ENCODE measurements at regions not wholly inside any gene's neighbourhood (a gene's known extent, or its start where the extent isn't known, plus 50 kb on each side); places are given as distances from the start of the nearest gene placed in this dataset.
"Not testable (repeated sequence)": the region's sequence is repeated elsewhere in the genome, so short reads cannot be mapped to it uniquely, and the experiment has no call there.

DNA sequence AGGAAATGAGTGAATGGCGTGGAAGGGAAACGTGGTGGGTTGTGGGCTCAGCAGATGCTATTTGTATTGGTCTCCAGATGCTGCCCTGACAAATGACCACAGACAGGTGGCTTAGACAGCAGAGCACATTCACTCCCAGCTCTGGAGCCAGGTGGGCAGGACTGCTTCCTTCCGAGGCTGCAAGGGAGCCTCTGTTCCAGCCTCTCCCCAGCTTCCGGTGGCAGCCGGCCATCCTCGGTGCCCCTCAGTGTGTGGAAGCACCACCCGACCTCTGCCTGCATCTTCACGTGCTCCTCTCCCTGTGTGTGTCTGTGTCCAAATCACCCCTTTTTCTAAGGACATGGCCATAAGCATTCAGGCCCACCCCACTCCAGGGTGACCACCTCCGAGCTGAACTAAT, 105.1 kb downstream of the SOX1 start:
- no peak for DNase-seq
- Histone ChIP-seq H3K9me3 (peaks cover 0 to 7% (median 0%) of the 10 kb centered on the region in 3 donors), H3K4me3 (no peak overlapping the region), H3K4me1 (no peaks in the 10 kb centered on the region), H3K36me3 (no peaks in the 10 kb centered on the region), H3K27me3 (peaks cover 0 to 14% of the 10 kb centered on the region in 2 donors), H3K27ac (no peak overlapping the region)
- intact Hi-C loops (cut with DNase I; ENCODE audit: low total_unique reads): no loop called here
- TF ChIP-seq, protein P1, sequence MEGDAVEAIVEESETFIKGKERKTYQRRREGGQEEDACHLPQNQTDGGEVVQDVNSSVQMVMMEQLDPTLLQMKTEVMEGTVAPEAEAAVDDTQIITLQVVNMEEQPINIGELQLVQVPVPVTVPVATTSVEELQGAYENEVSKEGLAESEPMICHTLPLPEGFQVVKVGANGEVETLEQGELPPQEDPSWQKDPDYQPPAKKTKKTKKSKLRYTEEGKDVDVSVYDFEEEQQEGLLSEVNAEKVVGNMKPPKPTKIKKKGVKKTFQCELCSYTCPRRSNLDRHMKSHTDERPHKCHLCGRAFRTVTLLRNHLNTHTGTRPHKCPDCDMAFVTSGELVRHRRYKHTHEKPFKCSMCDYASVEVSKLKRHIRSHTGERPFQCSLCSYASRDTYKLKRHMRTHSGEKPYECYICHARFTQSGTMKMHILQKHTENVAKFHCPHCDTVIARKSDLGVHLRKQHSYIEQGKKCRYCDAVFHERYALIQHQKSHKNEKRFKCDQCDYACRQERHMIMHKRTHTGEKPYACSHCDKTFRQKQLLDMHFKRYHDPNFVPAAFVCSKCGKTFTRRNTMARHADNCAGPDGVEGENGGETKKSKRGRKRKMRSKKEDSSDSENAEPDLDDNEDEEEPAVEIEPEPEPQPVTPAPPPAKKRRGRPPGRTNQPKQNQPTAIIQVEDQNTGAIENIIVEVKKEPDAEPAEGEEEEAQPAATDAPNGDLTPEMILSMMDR (IDR thresholded peaks at IDR 0.05): no peak

DNA sequence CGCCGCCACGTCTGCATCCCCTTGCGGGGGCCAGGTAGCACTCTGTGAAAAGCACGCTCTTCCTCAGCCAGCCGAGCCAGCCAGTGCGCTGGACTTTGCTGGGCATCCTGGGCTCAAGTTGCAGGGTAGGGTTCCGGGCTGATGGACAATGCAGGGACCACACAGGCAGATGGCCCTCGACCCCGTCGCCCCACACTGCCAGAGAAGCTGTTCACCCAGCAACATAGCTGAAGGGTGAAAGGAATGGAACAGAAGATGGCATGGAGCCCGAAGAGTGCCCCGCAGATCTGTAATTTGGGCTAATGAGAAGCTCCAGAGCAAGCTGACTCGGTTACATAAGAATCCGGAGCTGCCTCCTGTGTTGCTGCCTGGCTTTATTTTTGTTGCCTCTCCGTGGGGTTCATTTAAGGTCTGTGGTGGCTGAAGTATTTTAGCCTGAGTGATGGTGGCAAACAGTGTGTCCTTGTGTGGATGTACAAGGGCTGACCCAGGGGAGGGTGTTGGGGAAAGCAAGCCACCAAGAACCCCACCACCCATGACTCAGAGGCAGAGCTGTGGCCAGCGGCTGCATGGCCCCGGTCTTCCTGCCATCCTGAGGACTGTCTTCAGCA, 105.8 kb downstream of the SOX1 start:
- H3K27ac ChIP-seq: no peak overlapping the region
- no peak for DNase-seq
- intact Hi-C loops (cut with DNase I; ENCODE audit: low total_unique reads): no loop called here

DNA sequence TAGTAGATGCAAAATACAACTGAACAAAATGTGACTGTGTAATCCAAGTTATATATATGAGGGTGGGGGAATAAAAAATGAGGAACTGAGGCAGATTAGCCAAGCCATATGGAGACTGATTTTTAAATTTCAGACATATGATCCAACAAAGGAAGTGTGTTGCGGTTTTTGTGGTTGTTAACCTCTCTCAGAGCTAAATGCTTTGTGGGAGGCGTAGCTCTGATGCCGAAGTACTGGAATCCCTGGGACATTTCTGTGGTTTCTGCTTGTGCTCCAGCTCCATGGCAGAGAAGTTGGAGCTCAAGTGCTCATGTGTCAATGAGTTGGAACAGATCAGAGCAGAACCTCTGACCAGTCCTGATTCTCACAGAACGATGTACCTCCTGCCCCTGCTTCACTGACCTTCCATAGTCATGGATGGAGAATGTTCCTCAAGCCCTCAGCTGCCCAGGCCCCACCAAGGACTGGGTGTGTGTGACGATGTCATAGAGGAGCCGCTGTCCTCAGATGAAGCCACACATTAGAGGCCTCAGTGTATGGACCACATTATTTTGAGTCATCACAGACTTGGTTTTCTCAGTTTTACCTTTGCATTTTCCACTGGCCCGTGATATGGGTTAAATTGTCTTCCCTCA, 107.6 kb downstream of the SOX1 start:
- intact Hi-C loops (cut with DNase I; ENCODE audit: low total_unique reads): no loop called here
- peaks cover 0 to 7% (median 0%) of the 10 kb centered on the region in 3 donors for H3K9me3 ChIP-seq
- no peaks in the 10 kb centered on the region for H3K36me3 ChIP-seq
- TF ChIP-seq, protein P1 (IDR thresholded peaks at IDR 0.05): no peak
- no peak overlapping the region for H3K27ac ChIP-seq
- H3K4me1 ChIP-seq: no peaks in the 10 kb centered on the region
- H3K27me3 ChIP-seq: peaks cover 0 to 14% of the 10 kb centered on the region in 2 donors
- no peak for DNase-seq
- H3K4me3 ChIP-seq: no peak overlapping the region

More for the DNA sequence above, 105.8 kb downstream of the SOX1 start:
- H3K4me1 ChIP-seq: no peaks in the 10 kb centered on the region
- H3K36me3 ChIP-seq: no peaks in the 10 kb centered on the region
- no peak overlapping the region for H3K4me3 ChIP-seq
- peaks cover 0 to 14% of the 10 kb centered on the region in 2 donors for H3K27me3 ChIP-seq
- TF ChIP-seq, protein P1 (IDR thresholded peaks at IDR 0.05): no peak
- peaks cover 0 to 7% (median 0%) of the 10 kb centered on the region in 3 donors for H3K9me3 ChIP-seq

DNA sequence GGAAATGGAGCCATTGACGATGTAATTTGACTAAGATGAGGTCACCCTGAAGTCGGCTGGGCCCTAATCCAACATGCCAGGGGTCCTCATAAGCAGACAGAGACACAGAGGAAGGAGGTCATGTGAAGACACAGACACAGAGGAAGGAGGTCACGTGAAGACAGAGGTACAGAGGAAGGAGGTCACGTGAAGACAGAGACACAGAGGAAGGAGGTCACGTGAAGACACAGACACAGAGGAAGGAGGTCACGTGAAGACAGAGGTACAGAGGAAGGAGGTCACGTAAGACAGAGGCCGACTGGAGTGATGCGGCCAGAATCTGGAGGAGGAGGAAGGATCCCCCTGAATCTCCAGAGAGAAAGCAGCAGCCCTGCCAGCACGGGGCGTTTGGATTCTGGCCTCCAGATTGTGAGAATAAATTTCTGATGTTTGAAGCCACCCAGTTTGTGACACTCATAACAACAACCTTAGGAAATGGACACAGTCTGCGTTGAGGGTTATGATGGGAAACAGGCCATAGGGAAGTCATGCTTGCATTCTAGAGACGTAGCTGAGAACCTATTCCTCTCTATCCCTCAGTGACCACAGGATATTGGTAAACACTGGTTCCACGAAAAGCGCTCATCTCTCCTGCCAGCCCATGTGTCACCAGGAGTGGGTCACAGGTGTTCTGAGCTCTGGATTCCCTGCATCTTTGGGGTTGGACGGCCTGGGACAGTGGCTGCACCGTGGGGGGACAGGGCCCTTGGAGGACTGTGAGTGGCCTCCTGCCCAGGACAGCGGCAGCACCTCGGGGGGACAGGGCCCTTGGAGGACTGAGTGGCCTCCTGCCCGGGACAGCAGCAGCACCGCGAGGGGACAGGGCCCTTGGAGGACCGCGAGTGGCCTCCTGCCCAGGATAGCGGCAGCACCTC, 108.5 kb downstream of the SOX1 start:
- H3K4me1 ChIP-seq: no peaks in the 10 kb centered on the region
- peaks cover 0 to 7% (median 0%) of the 10 kb centered on the region in 3 donors for H3K9me3 ChIP-seq
- no peak overlapping the region for H3K4me3 ChIP-seq
- TF ChIP-seq, protein P1 (IDR thresholded peaks at IDR 0.05): no peak
- no peak for DNase-seq
- intact Hi-C loops (cut with DNase I; ENCODE audit: low total_unique reads): no loop called here
- H3K27me3 ChIP-seq: peaks cover 0 to 14% of the 10 kb centered on the region in 2 donors
- no peak overlapping the region for H3K27ac ChIP-seq
- no peaks in the 10 kb centered on the region for H3K36me3 ChIP-seq

DNA sequence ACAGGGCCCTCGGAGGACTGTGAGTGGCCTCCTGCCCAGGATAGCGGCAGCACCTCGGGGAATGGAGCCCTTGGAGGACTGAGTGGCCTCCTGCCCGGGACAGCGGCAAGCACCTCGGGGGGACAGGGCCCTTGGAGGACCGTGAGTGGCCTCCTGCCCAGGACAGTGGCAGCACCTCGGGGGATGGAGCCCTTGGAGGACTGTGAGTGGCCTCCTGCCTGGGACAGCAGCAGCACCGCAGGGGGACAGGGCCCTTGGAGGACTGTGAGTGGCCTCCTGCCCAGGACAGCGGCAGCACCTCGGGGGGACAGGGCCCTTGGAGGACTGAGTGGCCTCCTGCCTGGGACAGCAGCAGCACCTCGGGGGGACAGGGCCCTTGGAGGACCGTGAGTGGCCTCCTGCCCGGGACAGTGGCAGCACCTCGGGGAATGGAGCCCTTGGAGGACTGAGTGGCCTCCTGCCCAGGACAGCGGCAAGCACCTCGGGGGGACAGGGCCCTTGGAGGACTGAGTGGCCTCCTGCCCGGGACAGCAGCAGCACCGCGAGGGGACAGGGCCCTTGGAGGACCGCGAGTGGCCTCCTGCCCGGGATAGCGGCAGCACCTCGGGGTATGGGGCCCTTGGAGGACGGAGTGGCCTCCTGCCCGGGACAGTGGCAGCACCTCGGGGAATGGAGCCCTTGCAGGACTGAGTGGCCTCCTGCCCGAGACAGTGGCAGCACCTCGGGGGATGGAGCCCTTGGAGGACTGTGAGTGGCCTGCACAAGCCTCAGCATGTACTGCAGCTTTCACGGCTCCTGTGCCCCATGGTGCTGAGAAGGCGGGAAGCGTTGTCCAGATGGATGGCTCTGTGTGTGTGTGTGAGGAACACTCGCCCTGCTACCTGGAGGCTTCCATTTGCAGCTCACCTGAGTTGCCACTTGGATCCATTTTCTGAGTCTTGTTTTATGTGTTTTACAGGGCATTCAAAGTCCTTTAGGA, 109.5 kb downstream of the SOX1 start:
- H3K4me3 ChIP-seq; DNase-seq; H3K9me3 ChIP-seq; H3K4me1 ChIP-seq; H3K27me3 ChIP-seq; H3K27ac ChIP-seq; intact Hi-C loops (cut with DNase I; ENCODE audit: low total_unique reads); H3K36me3 ChIP-seq: not testable (repeated sequence)

Data from tibial artery (tissue), 4 donors.